ENCODE measurements at regions not wholly inside any gene's neighbourhood (a gene's known extent, or its start where the extent isn't known, plus 50 kb on each side); places are given as distances from the start of the nearest gene placed in this dataset.
"Not testable (repeated sequence)": the region's sequence is repeated elsewhere in the genome, so short reads cannot be mapped to it uniquely, and the experiment has no call there.

DNA sequence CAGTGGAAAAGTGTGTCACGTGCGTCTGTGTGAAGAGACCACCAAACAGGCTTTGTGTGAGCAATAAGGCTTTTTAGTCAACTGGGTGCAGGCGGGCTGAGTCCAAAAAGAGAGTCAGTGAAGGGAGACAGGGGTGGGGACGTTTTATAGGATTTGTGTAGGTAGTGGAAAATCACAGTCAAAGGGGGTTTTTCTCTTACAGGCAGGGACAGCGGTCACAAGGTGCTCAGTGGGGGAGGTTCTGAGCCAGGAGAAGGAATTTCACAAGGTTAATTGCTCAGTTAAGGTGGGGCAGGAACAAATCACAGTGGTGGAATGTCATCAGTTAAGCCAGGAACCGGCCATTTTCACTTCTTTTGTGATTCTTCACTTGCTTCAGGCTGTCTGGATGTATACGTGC, 141.1 kb upstream of the KCNK1 start:
- not testable (repeated sequence) for TF ChIP-seq EZH2phosphoT487 (IDR thresholded peaks at IDR 0.05; ENCODE audit: low read depth)
- TF ChIP-seq, protein P1, sequence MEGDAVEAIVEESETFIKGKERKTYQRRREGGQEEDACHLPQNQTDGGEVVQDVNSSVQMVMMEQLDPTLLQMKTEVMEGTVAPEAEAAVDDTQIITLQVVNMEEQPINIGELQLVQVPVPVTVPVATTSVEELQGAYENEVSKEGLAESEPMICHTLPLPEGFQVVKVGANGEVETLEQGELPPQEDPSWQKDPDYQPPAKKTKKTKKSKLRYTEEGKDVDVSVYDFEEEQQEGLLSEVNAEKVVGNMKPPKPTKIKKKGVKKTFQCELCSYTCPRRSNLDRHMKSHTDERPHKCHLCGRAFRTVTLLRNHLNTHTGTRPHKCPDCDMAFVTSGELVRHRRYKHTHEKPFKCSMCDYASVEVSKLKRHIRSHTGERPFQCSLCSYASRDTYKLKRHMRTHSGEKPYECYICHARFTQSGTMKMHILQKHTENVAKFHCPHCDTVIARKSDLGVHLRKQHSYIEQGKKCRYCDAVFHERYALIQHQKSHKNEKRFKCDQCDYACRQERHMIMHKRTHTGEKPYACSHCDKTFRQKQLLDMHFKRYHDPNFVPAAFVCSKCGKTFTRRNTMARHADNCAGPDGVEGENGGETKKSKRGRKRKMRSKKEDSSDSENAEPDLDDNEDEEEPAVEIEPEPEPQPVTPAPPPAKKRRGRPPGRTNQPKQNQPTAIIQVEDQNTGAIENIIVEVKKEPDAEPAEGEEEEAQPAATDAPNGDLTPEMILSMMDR (IDR thresholded peaks at IDR 0.05; ENCODE audit: low read depth, low read length), result not testable (repeated sequence)

All from OCI-LY3 (cell line).